GM21526 (cell line): ENCODE measurements at regions not wholly inside any gene's neighbourhood (a gene's known extent, or its start where the extent isn't known, plus 50 kb on each side); places are given as distances from the start of the nearest gene placed in this dataset.

Source experiments
- ATAC-seq: cut with Tn5 transposase; IDR thresholded peaks from one replicate; pipeline ENCODE4 v1.9.1; 2021; ENCODE audit warnings: moderate library complexity; ENCODE audit not compliant: unreplicated experiment, low FRiP score

DNA sequence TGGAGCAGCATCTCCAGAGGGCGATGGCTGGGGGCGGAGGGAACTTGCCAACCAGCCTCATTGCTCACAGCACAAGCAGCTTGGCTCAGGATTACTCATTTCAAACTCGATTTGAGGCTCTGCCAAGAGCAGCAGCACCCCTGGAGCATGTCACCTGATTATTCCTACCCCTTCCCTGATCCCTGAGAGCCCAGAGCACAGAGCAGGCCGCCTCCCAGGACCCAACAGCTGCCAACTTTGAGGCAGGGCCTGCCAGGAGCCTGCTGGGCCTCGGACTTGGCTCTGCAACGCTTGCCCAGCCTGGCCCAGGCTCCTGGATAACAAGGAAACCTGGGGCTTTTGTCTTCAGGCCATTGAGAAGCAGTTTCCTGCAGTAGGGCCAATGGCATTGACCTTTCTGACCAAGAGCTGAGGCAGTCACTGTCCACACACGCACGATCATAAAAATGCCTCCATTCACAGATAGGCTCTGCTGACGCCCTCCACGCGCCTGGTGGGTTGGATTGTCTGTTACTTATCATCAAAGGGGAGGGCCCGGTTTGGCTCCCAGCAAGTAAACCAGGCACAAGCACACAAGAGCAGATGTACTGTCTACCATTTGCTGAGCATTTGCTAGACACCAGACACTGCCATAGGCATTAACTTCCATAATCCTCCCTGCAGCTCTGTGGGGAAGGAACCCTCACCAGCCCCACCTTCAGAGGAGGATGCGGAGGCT, 406.6 kb upstream of the EEF2KMT start:
- ATAC-seq, result no peak

DNA sequence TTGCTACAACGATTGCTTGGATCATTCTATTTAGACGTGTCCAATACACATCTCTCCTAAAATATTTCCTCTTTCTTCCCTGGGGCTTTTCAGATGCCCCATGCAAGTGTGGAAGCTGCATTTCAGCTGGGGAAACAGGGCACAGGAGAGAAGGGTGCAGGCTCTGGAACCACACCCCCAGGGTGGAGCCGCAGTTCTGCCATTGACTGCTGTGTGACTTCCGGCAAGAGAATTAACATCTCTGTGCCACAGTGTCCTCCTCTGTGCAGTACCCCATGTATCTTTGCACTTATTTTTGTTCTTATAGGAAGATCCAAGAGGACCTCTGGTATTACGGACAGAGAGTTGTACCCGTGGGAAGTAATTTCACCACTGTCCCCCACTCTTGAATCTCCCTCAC, 405.3 kb upstream of the EEF2KMT start:
- no peak for ATAC-seq

DNA sequence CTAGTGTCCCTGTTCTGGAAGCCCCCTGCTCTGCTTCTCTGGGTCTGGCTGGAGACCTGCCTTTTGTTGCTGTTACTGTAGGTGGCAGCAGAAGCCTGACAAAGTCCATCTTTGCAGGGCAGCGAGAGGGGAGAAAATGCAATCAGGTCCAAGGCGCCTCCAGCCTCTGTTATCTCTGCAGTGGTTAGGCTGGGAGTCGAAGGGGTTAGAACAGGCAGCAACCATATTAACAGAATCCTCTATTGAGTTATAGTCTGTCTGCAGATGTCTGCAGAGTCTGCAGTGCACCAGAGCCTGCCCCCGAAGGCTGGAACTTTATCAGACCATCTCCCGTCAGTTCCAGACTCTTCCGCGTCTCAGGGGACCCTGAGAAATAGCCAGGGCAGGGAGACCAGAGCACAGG, 404.9 kb upstream of the EEF2KMT start:
- ATAC-seq, result no peak

DNA sequence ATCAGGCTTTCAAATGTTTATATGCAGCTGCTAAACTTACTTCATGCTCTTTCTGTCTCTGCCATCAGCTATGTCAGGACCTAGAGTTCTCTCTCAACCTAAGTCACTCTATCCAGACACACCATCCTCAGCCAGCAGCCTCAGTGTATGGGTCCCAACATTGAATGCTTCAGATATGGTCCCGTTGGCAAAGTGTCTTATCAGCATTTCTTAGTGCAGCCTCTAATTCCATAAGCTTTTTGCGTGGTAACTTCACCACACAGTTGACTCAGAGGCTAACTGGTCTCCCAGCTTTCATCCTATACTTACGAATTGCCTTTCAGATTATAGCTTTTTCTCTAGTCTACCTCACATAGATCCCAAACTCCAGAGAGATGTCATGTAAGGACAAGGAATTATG, 402.9 kb upstream of the EEF2KMT start:
- ATAC-seq, result no peak

DNA sequence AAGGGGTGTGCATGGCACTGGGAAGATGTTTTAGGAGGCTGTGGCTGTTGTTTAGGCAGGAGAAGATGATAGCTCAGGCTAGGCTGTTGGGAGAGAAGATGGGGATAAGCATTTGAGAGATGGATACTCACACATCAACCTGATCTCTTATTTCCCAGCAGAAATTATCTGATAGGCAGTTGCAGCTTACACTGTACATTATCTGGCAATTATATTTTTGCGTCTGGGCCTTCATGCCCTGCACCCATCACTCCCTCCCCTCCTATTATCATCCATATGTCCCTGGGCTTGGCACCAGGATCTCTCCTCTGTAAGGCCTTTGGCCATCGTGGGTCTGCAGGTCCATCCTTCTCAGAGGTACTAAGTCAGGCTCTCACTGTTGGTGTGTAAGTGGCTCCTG, 401.0 kb upstream of the EEF2KMT start:
- ATAC-seq, result no peak

DNA sequence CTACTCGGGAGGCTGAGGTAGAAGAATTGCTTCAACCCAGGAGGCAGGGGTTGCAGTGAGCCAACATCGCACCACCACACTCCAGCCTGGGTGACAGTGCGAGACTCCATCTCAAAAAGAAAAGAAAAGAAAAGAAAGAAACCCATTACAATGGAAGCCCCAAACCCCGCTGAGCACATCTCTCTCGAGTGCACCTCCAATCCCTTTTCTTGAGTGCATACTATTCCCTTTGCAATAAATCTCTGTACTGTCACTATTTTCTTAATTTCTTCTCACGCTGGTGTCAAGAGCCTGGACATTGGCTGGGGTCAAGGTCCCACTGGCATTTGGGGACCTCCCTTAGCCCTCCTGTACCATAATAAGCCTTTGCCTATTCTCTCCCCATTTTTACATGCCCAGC, 398.4 kb upstream of the EEF2KMT start:
- ATAC-seq, result no peak

DNA sequence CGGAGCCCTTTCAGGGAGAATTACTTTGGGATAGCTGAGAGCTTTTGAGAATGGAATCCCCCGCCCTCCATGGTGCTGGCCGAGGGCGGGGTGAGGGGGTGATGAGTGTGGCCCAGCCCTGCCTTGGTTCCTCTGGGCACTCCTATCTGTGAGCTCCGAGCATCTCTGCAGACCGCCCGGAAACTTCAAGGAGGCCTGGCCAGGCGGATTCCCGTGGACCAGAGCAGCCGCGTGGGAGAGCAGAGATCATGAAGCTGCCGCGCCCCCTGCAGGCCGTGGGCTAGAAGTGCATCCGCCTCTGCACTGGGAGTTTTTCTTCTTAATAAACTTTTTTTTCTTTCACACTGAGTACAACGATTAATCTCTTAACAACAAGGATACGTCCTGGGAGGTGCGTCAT, 392.9 kb upstream of the EEF2KMT start:
- ATAC-seq, result no peak

DNA sequence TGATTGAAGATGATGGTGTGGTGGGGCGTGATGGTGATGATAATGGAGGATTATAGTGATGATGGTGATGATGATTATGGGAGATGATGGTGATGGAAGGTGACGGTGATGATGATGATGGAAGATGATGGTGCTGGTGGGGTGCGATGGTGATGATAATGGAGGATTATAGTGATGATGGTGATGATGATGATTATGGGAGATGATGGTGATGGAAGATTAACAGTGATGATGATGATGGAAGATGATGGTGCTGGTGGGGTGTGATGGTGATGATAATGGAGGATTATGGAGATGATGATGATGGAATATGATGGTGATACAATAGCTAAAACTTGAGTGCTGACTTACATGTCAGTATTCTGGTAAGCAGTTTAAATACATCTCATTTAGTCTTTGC, 391.0 kb upstream of the EEF2KMT start:
- no peak for ATAC-seq

DNA sequence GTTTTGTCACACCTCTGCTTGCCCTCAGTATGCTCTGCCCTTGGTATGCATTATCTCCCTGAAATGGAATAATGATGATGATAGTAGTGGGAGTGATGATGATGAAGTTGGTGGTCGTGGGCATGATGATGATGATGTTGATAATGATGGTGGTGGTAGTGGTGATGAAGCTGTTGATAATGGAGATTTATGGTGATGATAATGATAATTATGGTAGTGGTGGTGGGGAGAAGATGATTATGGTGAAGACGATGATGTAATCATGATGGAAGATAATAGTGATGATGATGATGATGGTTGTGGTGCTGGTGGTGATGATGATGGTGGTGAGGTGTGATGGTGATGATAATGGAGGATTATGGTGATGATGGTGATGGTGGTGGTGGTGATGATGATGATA, 390.1 kb upstream of the EEF2KMT start:
- ATAC-seq, result no peak

DNA sequence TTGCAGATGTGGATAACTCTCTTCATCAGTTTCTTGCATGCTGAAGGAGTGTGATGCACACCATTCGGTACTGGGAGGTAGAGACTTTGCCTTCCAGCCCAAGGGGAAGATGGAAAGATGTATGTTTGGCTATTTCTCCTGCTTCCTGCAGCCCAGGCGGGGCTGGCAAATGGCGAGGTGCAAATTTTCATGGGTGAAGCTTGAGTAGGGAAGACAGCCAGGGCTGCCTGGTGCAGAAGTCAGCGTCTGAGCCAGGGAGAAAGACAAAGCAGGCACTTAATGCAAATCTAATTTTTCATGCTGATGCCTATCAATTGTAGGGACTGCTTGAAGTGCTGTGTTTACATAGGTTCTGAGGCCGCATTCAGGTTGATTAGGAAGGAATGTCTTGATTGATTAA, 384.7 kb upstream of the EEF2KMT start:
- no peak for ATAC-seq

DNA sequence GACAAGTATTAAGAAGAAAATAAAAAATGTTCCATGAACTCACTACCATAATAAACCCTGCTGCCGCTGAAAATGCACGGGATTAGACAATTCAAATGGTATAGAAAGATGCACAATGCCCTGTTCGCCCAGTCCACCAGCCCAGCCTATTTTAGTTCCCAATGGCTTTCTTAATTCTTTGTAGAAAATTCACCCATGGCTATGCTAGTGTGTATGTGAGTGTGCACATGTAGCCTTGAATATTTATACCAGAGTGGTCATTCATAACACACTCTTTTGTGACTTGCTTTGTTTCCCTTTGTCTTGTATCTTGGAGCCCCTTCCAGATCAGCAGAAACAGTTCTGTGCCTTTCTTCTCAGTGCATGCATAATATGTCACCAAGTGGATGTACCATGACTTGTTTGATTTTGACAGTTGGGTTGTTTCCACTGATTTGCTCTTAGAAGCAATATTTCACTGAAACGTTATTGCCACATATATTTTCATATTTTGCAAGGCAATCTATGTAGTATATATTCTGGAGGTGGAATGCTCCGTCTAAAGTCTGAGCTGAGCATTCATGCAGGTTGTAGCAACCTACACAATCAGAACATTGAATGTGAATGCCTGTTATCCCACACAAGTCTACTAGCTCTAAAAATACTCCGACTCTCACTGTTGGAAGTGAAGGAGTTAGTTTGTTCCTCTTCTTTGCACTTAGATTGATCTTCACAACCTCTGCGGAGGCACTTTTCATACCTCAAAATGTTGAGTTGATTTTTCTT, 383.0 kb upstream of the EEF2KMT start:
- ATAC-seq, result no peak

DNA sequence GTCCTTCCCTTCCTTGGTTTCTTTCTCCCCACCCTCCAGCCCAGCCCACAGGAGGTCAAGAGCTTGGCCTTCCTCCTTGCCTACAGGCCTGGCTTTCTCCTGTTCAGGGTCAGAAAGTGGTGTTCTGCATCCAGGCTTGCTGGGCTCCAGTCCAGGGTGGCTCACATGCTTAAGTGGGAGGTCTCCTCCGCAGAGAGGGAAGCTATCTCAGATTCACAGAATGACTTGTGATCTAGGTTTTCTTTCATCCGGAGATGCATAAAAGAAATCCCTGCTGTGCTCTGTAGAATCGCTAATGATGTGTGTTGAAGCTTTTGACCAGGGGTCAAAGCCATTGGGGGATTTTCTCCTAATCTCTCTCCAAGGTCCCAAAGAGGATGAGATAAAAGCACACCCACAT, 382.3 kb upstream of the EEF2KMT start:
- ATAC-seq, result no peak

DNA sequence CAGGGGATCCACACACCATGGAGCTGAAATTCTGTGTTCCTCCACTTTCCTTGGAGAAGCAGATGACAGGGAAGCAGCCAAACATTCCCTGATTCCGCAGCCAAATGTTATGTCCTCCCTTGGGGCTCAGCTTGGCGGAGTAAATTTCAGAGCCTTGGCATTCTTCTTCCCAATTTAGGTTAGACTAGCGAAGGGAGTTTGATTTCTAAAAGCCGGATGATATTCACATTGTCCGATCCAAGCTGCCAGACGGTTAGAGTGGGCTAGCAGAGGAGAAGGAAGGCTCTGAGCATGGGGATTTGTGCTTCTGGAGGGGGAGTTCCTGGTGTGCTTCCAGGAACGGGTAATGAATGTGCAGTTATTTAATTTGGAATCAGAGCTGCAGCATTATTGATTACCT, 380.4 kb upstream of the EEF2KMT start:
- no peak for ATAC-seq

DNA sequence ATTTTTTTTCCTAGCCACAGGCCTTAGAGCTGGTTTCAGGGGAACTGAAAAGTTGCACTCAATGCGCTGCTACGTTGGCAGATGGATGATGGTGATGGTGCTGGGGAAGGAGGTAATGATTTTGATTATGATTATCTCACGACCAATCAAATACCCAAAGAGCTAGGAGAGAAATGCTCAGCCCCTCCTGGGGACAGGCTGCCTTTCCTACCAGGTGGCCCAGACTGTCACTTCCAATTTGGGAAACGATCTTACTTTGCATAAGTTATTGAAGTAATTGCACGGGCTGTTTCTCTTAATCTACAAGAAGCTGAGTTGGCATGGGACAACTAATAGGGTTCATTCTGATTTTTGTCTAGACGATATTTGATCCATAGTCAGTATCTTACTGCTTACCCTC, 379.7 kb upstream of the EEF2KMT start:
- no peak for ATAC-seq

DNA sequence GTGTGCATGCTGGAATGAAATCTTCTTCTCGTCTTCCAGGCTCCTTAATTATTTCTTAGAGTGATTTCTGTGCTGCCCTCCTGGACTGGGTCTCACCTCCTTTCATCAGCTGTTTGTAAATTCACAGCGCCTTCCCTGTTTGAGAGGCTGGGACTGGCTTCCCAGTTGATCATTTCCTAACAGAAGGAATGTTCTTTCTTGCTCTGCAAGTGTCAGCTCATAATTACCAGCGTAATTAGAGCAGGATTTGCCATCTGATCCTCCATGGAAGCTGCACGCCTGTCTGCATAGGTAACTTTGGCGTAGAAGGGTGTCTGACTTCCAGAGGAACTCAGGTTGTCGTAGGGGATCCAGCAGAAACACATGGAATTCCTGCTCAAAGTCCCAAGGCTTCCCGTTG, 375.0 kb upstream of the EEF2KMT start:
- ATAC-seq, result no peak

DNA sequence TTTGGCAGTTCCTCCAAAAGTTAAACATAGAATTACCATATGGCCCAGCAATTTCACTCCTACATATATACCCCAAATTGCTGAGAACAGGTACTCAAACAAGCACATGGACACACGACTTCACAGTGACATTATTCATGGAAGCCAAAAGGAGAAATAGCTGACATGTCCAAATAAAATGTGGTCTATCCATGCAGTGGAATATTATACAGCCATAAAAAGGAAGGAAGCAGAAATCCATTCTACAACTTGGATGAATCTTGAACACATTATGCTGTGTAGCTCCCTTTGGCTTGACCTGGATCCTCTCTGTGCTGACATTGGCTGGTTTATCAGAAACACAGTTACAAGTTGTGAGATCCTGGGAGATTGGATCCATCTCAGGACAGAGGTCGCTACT, 370.9 kb upstream of the EEF2KMT start:
- ATAC-seq, result no peak

DNA sequence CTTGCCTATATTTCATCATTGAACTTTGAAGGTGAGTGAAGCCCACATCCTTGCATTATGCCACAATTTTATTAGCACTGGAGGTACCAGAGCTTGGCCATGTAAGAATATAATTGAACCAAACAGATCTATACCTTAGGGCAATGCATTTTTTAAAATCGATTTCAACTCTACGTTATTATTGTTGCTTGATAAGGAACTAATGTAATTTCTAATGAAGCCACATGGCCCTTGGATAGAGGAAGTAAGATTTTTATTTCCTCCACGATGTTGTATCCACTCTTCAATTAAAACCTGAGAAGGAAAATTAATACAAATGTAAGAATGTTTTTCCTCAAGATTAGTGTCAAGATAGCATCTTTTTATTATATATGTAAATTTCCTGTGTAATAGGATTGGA, 370.0 kb upstream of the EEF2KMT start:
- no peak for ATAC-seq

DNA sequence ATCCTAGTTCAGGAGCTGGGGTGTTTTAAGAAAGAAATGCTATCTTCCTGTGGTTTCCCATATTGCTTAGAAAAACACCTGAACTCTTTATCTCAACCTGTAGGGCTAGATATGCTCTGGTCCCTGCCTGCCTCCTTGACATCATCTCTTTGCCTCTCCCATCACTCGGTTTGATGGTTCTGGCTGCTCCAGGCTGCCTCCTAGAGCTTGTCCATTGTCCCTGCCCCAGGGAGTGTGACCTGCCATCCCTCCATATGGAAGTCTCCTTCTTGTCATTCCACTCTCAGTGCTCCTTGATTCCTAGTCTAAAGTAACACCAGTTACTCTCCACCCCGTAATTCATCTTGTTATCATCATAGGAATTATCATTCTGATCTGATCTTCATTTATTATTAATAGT, 369.0 kb upstream of the EEF2KMT start:
- ATAC-seq, result no peak

DNA sequence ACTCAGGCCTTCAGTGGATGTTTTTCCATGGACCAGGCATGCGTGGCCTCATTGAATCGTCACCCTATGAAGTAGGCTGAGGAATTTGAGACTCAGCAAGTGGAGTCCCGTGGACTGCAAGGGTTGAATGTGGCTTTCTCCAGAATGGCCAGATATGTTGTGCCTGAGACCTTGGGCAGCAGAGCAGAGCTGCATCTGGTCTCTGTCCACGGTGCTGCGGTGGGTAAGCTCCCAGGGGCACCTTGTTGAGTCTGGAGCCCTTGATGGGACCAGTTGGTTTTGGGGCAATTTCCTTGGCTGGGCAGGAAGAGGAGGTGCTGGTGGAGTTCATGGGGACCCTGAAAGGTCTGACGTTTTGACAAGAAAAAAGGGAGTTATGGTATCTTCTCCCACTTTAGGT, 368.1 kb upstream of the EEF2KMT start:
- no peak for ATAC-seq

DNA sequence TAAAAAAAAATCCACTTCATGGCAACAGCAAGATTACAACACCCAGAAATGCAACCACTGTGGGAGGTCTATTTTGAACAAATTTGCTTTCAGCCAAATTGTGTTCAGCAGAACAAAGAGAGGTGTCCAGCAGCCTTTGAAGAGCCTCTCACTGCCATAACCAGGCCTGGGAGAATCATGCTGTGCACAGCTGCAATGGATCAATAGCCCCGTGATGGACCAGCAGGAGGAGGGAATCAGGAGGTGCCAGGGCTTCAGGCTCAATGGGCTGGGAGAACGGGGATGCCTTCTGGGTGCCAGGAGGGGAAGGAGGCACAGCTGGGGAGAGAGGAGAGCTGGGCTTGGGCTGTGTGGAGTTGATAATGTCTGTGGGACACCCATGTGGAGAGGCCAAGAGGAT, 366.2 kb upstream of the EEF2KMT start:
- no peak for ATAC-seq

DNA sequence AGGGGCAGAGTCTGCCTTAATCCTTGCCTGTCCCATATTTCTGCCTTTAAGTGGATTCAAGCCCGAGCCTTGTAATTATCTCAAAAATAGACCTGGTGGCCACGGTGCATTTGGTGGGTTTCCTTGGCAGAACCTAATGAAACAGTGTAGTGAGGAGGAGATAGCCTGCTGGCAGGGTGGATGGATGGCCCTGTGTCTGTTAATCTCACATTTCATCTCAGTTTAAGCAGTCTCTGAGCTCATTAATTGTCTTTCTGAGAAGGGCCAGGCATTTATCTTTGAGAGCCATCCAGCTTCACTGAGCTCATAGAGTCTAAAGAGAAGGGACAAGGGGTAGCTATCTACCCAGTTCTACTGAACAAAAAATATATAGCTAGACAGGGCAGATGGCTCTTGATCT, 364.0 kb upstream of the EEF2KMT start:
- ATAC-seq, result no peak

DNA sequence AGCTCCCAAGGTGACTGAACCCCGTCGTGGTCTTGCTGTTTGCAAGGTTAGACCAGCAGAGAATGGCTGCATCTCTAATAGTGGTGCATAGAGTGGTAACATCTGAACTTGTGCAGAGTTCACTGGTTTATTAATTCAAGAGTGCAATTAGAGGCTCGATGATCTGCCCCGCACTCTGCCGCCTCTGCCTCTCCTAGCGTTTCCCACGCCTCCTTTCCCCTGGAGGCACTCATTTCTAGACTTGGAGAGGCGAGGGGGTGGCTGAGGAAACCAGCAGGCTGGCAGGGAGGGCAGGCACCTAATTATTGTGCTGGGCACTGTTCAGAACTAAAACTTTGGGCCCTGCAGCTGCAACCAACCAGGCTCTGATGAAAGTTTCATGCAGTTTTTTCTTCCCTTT, 363.5 kb upstream of the EEF2KMT start:
- ATAC-seq, result no peak
